ENCODE measurements at regions not wholly inside any gene's neighbourhood (a gene's known extent, or its start where the extent isn't known, plus 50 kb on each side); places are given as distances from the start of the nearest gene placed in this dataset.
A peak's percentile ranks its signal among the peaks of the same experiment; 100 is the strongest.

GRCh38 chr1:37085393-37085792, 51.1 kb upstream of the GRIK3 start:
- no peak for DNase-seq

- DNase-seq: no peak
Measured at GRCh38 chr1:37089750-37090149, 55.4 kb upstream of the GRIK3 start.

- no peak for DNase-seq
Measured at GRCh38 chr1:37090671-37091070, 56.4 kb upstream of the GRIK3 start.

- DNase-seq: no peak
Measured at GRCh38 chr1:37092937-37093336, 58.6 kb upstream of the GRIK3 start.

GRCh38 chr1:37094302-37094701, 60.0 kb upstream of the GRIK3 start:
- peak; percentile 60 for DNase-seq

- DNase-seq: no peak
Measured at GRCh38 chr1:37096523-37096922, 62.2 kb upstream of the GRIK3 start.

GRCh38 chr1:37097731-37098130, 63.4 kb upstream of the GRIK3 start:
- no peak for DNase-seq

GRCh38 chr1:37098237-37098636, 63.9 kb upstream of the GRIK3 start:
- no peak for DNase-seq

GRCh38 chr1:37100310-37100709, 66.0 kb upstream of the GRIK3 start:
- no peak for DNase-seq

- DNase-seq: no peak
Measured at GRCh38 chr1:37102656-37103382, 68.5 kb upstream of the GRIK3 start.

- no peak for DNase-seq
Measured at GRCh38 chr1:37105911-37106310, 71.6 kb upstream of the GRIK3 start.

- no peak for DNase-seq
Measured at GRCh38 chr1:37107153-37107907, 73.0 kb upstream of the GRIK3 start.

- DNase-seq: no peak
Measured at GRCh38 chr1:37108596-37109188, 74.4 kb upstream of the GRIK3 start.

GRCh38 chr1:37112430-37112829, 78.1 kb upstream of the GRIK3 start:
- no peak for DNase-seq

GRCh38 chr1:37113285-37113997, 79.1 kb upstream of the GRIK3 start:
- no peak for DNase-seq

- no peak for DNase-seq
Measured at GRCh38 chr1:37118790-37119189, 84.5 kb upstream of the GRIK3 start.

- DNase-seq: no peak
Measured at GRCh38 chr1:37120279-37120678, 86.0 kb upstream of the GRIK3 start.

- DNase-seq: no peak
Measured at GRCh38 chr1:37123276-37124115, 89.2 kb upstream of the GRIK3 start.

- no peak for DNase-seq
Measured at GRCh38 chr1:37124501-37124900, 90.2 kb upstream of the GRIK3 start.

GRCh38 chr1:37125295-37125694, 91.0 kb upstream of the GRIK3 start:
- no peak for DNase-seq

GRCh38 chr1:37127254-37127748, 93.0 kb upstream of the GRIK3 start:
- no peak for DNase-seq

GRCh38 chr1:37128091-37128490, 93.8 kb upstream of the GRIK3 start:
- no peak for DNase-seq
